ENCODE measurements at regions not wholly inside any gene's neighbourhood (a gene's known extent, or its start where the extent isn't known, plus 50 kb on each side); places are given as distances from the start of the nearest gene placed in this dataset.

- no peak for DNase-seq (ENCODE audit: low spot score)
Observed at GRCh38 chr9:73459817-73460216, 308.2 kb downstream of the ANXA1 start.

GRCh38 chr9:73468716-73469115 is 317.1 kb downstream of the ANXA1 start:
- DNase-seq (ENCODE audit: low spot score), result no peak

GRCh38 chr9:73470766-73471165 is 319.1 kb downstream of the ANXA1 start:
- DNase-seq (ENCODE audit: low spot score), result no peak

- DNase-seq (ENCODE audit: low spot score), result no peak
Observed at GRCh38 chr9:73474002-73474600, 322.4 kb downstream of the ANXA1 start.

GRCh38 chr9:73474625-73475024 is 323.0 kb downstream of the ANXA1 start:
- no peak for DNase-seq (ENCODE audit: low spot score)

GRCh38 chr9:73494894-73495293 is 343.2 kb downstream of the ANXA1 start:
- no peak for DNase-seq (ENCODE audit: low spot score)

GRCh38 chr9:73497796-73498195 is 346.1 kb downstream of the ANXA1 start:
- DNase-seq (ENCODE audit: low spot score), result no peak

GRCh38 chr9:73515216-73515615 is 363.6 kb downstream of the ANXA1 start:
- DNase-seq (ENCODE audit: low spot score), result no peak

GRCh38 chr9:73523391-73523790 is 371.7 kb downstream of the ANXA1 start:
- DNase-seq (ENCODE audit: low spot score), result no peak

GRCh38 chr9:73525350-73525749 is 373.7 kb downstream of the ANXA1 start:
- DNase-seq (ENCODE audit: low spot score), result no peak

GRCh38 chr9:73527521-73527920 is 375.9 kb downstream of the ANXA1 start:
- no peak for DNase-seq (ENCODE audit: low spot score)

- no peak for DNase-seq (ENCODE audit: low spot score)
Observed at GRCh38 chr9:73528926-73529325, 377.3 kb downstream of the ANXA1 start.

GRCh38 chr9:73529666-73530065 is 378.0 kb downstream of the ANXA1 start:
- DNase-seq (ENCODE audit: low spot score), result no peak

- DNase-seq (ENCODE audit: low spot score), result no peak
Observed at GRCh38 chr9:73531051-73531532, 379.4 kb downstream of the ANXA1 start.

- no peak for DNase-seq (ENCODE audit: low spot score)
Observed at GRCh38 chr9:73531658-73532057, 380.0 kb downstream of the ANXA1 start.

GRCh38 chr9:73532985-73533384 is 381.3 kb downstream of the ANXA1 start:
- DNase-seq (ENCODE audit: low spot score), result no peak

- DNase-seq (ENCODE audit: low spot score), result no peak
Observed at GRCh38 chr9:73536403-73536802, 384.7 kb downstream of the ANXA1 start.

GRCh38 chr9:73537561-73537960 is 385.9 kb downstream of the ANXA1 start:
- DNase-seq (ENCODE audit: low spot score), result no peak

- DNase-seq (ENCODE audit: low spot score), result no peak
Observed at GRCh38 chr9:73539881-73540390, 388.3 kb downstream of the ANXA1 start.

GRCh38 chr9:73541923-73542322 is 390.3 kb downstream of the ANXA1 start:
- DNase-seq (ENCODE audit: low spot score), result no peak

- no peak for DNase-seq (ENCODE audit: low spot score)
Observed at GRCh38 chr9:73543727-73544126, 392.1 kb downstream of the ANXA1 start.

- no peak for DNase-seq (ENCODE audit: low spot score)
Observed at GRCh38 chr9:73548201-73548600, 396.5 kb downstream of the ANXA1 start.

- no peak for DNase-seq (ENCODE audit: low spot score)
Observed at GRCh38 chr9:73549991-73550390, 398.3 kb downstream of the ANXA1 start.

GRCh38 chr9:73553295-73553694 is 401.6 kb downstream of the ANXA1 start:
- DNase-seq (ENCODE audit: low spot score), result no peak

All from HuH-7.5 (cell line).